Right lung (tissue), 2 donors: ENCODE measurements at regions not wholly inside any gene's neighbourhood (a gene's known extent, or its start where the extent isn't known, plus 50 kb on each side); places are given as distances from the start of the nearest gene placed in this dataset.
"Not testable (repeated sequence)": the region's sequence is repeated elsewhere in the genome, so short reads cannot be mapped to it uniquely, and the experiment has no call there.

Experiments used
- DNase-seq, 2 donors: peaks; one replicate each; pipeline ENCODE4 v3.0.0-alpha.2; 2013

GRCh38 chr15:54749461-54749860 is 447.3 kb downstream of the RSL24D1 start:
- not testable (repeated sequence) for DNase-seq

GRCh38 chr15:54722342-54722986 is 474.3 kb downstream of the RSL24D1 start:
- DNase-seq, result no peak

DNA sequence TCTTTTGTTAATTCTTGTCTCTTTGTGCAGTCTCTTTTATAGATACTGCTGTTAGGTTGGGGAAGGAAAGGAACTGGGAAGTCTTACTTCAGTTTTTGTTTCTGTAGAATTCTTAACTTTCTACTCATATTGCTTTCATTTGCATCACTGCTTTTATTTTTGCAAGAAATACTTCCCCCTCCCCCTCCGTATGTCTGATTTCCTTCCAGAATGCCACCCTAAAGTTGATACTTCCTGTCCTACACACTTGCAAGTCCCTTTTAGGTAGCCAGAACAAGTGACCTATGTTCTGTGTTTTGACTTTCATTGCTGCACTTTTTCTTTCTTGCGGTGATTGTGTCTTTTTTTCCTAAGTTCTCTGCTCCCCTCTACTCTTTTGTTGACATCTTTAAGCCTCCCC is 477.4 kb downstream of the RSL24D1 start:
- DNase-seq, result no peak

GRCh38 chr15:54707805-54708752 is 488.7 kb downstream of the RSL24D1 start:
- no peak for DNase-seq

DNA sequence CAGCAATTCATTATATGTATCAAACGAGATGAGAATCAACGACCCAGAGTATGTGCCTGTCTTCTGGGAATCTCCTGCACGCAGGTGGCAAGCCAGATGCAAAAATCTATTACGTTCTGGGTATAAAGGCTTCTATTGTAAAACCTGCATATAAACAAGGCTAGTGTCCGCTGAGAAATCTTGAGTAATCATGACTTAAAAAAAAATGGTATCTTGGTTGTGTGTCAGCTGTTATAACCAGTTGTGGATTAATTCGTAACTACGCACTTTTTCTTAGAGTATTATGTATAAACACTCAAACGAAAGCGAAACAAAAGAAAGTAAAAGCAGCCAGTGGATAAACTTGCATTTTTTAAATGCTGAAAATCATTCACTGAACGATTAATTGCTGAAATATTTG is 509.1 kb downstream of the RSL24D1 start:
- no peak for DNase-seq
